GM12891 (cell line): ENCODE measurements at regions not wholly inside any gene's neighbourhood (a gene's known extent, or its start where the extent isn't known, plus 50 kb on each side); places are given as distances from the start of the nearest gene placed in this dataset.

ENCODE experiments used
- POLR2A ChIP-seq: IDR thresholded peaks from 2 replicates; pipeline ENCODE4 v1.6.1; 2011; ENCODE audit warnings: low read depth, low read length, control low read depth
- TAF1 ChIP-seq: IDR thresholded peaks from 2 replicates; pipeline ENCODE4 v1.6.1; 2011; ENCODE audit warnings: low read depth, low read length, control low read depth

GRCh38 chr2:188220535-188220934 is 71.1 kb upstream of the GULP1 start:
- TF ChIP-seq TAF1, result no peak
- TF ChIP-seq POLR2A, result no peak
